HCT116 (cell line): ENCODE measurements at regions not wholly inside any gene's neighbourhood (a gene's known extent, or its start where the extent isn't known, plus 50 kb on each side); places are given as distances from the start of the nearest gene placed in this dataset.

Source experiments
- ATAC-seq: fragments of 200-7000 bp; cut with Tn5 transposase; 2 replicates; pipeline ENCODE4 v1.9.1; 2020; ENCODE audit warnings: mild to moderate bottlenecking, moderate library complexity
- BruUV-seq: library from RNA; stranded (reverse); fragments of 400-500 nt; replicated peaks from 2 replicates; lab custom pipeline; 2021; lab: Mats Ljungman, UMichigan
- CTCF ChIA-PET: fragments of 300-600 bp; sonication (Branson Sonifier 250); formaldehyde crosslinking; loops from one replicate; lab custom pipeline; 2021; ENCODE audit warnings: antibody characterized with exemption; lab: Charles Lee
- POLR2A ChIA-PET: fragments of 300-600, 350-600 bp; sonication (Branson Sonifier 250); formaldehyde crosslinking; loops from one replicate; lab custom pipeline; 2021; ENCODE audit warnings: antibody characterized with exemption; lab: Charles Lee
- RAD21 ChIA-PET, 2 experiments: fragments of 300-600 bp; sonication (Branson Sonifier 250); formaldehyde crosslinking; loops; one replicate each; lab custom pipeline; 2023; ENCODE audit warnings: low total read pairs in 2 of 2; ENCODE audit not compliant: uncharacterized antibody in 2 of 2, unreplicated experiment in 2 of 2, low non-redundant PET in 1 of 2; lab: Charles Lee
- DNase-seq: peaks from one replicate; pipeline ENCODE4 v3.0.0-alpha.2; 2010; ENCODE audit warnings: low read depth, low spot score
- H2AFZ ChIP-seq: fragments of 200-600 bp; shearing (Covaris generic), sonication (generic); 2 replicates; pipeline ENCODE4 v1.6.1; 2017; ENCODE audit warnings: low read depth, mixed run types, mixed read lengths, antibody characterized with exemption, low read length; ENCODE audit not compliant: poor library complexity, severe bottlenecking
- H3K27ac ChIP-seq: 2 replicates; pipeline ENCODE4 v1.5.1; 2012; ENCODE audit warnings: low read depth, low read length
- H3K27me3 ChIP-seq: fragments of 200-600 bp; sonication (generic); 2 replicates; pipeline ENCODE4 v1.6.1; 2016; ENCODE audit warnings: mixed run types, low read length, mixed read lengths; ENCODE audit not compliant: insufficient read depth
- H3K36me3 ChIP-seq, 2 experiments: fragments of 200-500 bp in 1 of 2; fragments of 200-600 bp in 1 of 2; sonication (Bioruptor generic) in 1 of 2; sonication (generic) in 1 of 2; 2 replicates each; pipeline versions ENCODE4 v1.5.1 to v1.6.1; 2014 to 2016; ENCODE audit warnings: low read length in 2 of 2, inconsistent platforms in 1 of 2, mixed read lengths in 1 of 2, mixed run types in 1 of 2; ENCODE audit not compliant: insufficient read depth in 2 of 2, control insufficient read depth in 1 of 2
- H3K4me1 ChIP-seq, 2 experiments: fragments of 200-600 bp in 1 of 2; sonication (generic) in 1 of 2; 2 replicates each; pipeline versions ENCODE4 v1.5.1 to v1.6.1; 2012 to 2017; ENCODE audit warnings: low read length in 2 of 2, inconsistent platforms in 1 of 2, mild to moderate bottlenecking in 1 of 2, mixed read lengths in 1 of 2, mixed run types in 1 of 2, moderate library complexity in 1 of 2; ENCODE audit not compliant: insufficient read depth in 2 of 2, control insufficient read depth in 1 of 2
- H3K4me2 ChIP-seq: fragments of 200-600 bp; sonication (generic); 2 replicates; pipeline ENCODE4 v1.6.1; 2017; ENCODE audit warnings: mixed run types, low read length, mixed read lengths
- H3K4me3 ChIP-seq, 2 experiments: fragments of 200-600 bp in 1 of 2; sonication (generic) in 1 of 2; replicated peaks in 1 of 2; 2 replicates each; pipeline ENCODE4 v1.5.1; 2011 to 2016; ENCODE audit warnings: low read length in 2 of 2, control low read depth in 1 of 2, low read depth in 1 of 2, mild to moderate bottlenecking in 1 of 2, mixed read lengths in 1 of 2, mixed run types in 1 of 2
- H3K79me2 ChIP-seq: fragments of 200-600 bp; sonication (generic); 2 replicates; pipeline ENCODE4 v1.6.1; 2017; ENCODE audit warnings: mild to moderate bottlenecking, mixed run types, low read length, moderate library complexity, mixed read lengths; ENCODE audit not compliant: insufficient read depth
- H3K9ac ChIP-seq: fragments of 200-600 bp; sonication (generic); 2 replicates; pipeline ENCODE4 v1.6.1; 2016; ENCODE audit warnings: low read length, mixed read lengths
- H3K9me2 ChIP-seq: fragments of 200-600 bp; sonication (generic), shearing (Covaris generic); 2 replicates; pipeline ENCODE4 v1.6.1; 2017; ENCODE audit warnings: mixed run types, mild to moderate bottlenecking, moderate library complexity; ENCODE audit not compliant: insufficient read depth
- H3K9me3 ChIP-seq, 2 experiments: fragments of 200-500 bp in 1 of 2; fragments of 200-600 bp in 1 of 2; sonication (Bioruptor generic) in 1 of 2; sonication (generic) in 1 of 2; 2 replicates each; pipeline ENCODE4 v1.6.1; 2014 to 2017; ENCODE audit warnings: low read length in 2 of 2, mixed read lengths in 2 of 2, inconsistent platforms in 1 of 2, low read depth in 1 of 2, mild to moderate bottlenecking in 1 of 2, mixed run types in 1 of 2, moderate library complexity in 1 of 2; ENCODE audit not compliant: control insufficient read depth in 1 of 2, insufficient read depth in 1 of 2
- H4K20me1 ChIP-seq: fragments of 200-600 bp; sonication (generic), shearing (Covaris generic); 2 replicates; pipeline ENCODE4 v1.6.1; 2017; ENCODE audit warnings: mixed run types, mild to moderate bottlenecking, moderate library complexity; ENCODE audit not compliant: insufficient read depth
- CBX3 ChIP-seq: IDR thresholded peaks from 2 replicates; pipeline ENCODE4 v1.6.1; 2012; ENCODE audit warnings: low read depth
- CEBPB ChIP-seq: IDR thresholded peaks from 2 replicates; pipeline ENCODE4 v1.6.1; 2012; ENCODE audit warnings: low read depth
- EZH2phosphoT487 ChIP-seq: fragments of 200-600 bp; IDR thresholded peaks from 2 replicates; pipeline ENCODE4 v1.6.1; 2018; ENCODE audit warnings: antibody characterized with exemption, borderline replicate concordance
- FOSL1 ChIP-seq: IDR thresholded peaks from 2 replicates; pipeline ENCODE4 v1.6.1; 2012; ENCODE audit warnings: low read depth
- JUND ChIP-seq: IDR thresholded peaks from 2 replicates; pipeline ENCODE4 v1.6.1; 2012
- POLR2A ChIP-seq: IDR thresholded peaks from 2 replicates; pipeline ENCODE4 v1.7.0; 2011; ENCODE audit warnings: borderline replicate concordance; ENCODE audit not compliant: insufficient read depth, insufficient read length; ENCODE audit errors: extremely low read depth
- POLR2AphosphoS5 ChIP-seq: IDR thresholded peaks from 2 replicates; pipeline ENCODE4 v1.6.1; 2011; ENCODE audit warnings: mild to moderate bottlenecking, low read depth, low read length, moderate library complexity
- SIN3A ChIP-seq: IDR thresholded peaks from 2 replicates; pipeline ENCODE4 v1.6.1; 2012; ENCODE audit warnings: low read depth
- TCF7L2 ChIP-seq: IDR thresholded peaks from 2 replicates; pipeline ENCODE4 v1.7.0; 2011; ENCODE audit warnings: borderline replicate concordance, inconsistent platforms; ENCODE audit not compliant: insufficient read depth, insufficient read length; ENCODE audit errors: extremely low read depth
- YY1 ChIP-seq: IDR thresholded peaks from 2 replicates; pipeline ENCODE4 v1.6.1; 2011; ENCODE audit warnings: low read length, low read depth, moderate library complexity, mild to moderate bottlenecking; ENCODE audit not compliant: insufficient replicate concordance; ENCODE audit errors: extremely low read depth
- ZBTB33 ChIP-seq: IDR thresholded peaks from 2 replicates; pipeline ENCODE4 v1.6.1; 2011; ENCODE audit warnings: mild to moderate bottlenecking, low read length, moderate library complexity; ENCODE audit not compliant: insufficient replicate concordance; ENCODE audit errors: extremely low read depth
- ZFX ChIP-seq: fragments of 450-650 bp; IDR thresholded peaks from 2 replicates; pipeline ENCODE4 v1.6.1; 2017
- intact Hi-C: fragments of 100-400 bp; cut with micrococcal nuclease; formaldehyde crosslinking; loops from 2 replicates; pipeline ENCODE4 v1.10.0; 2022
- TF ChIP-seq, protein P1 (sequence below): IDR thresholded peaks from 2 replicates; pipeline ENCODE4 v1.6.1; 2012
- TF ChIP-seq, protein P2 (sequence below): IDR thresholded peaks from 2 replicates; pipeline ENCODE4 v1.6.1; 2012

GRCh38 chr14:94876306-94876705 is 106.4 kb upstream of the GSC start:
- POLR2A ChIA-PET: no interaction called here
- Histone ChIP-seq H4K20me1 (no peaks in the 10 kb centered on the region), H3K27me3 (peaks cover 19% of the 10 kb centered on the region), H3K36me3 (no peaks in the 10 kb centered on the region), H3K9ac (no peak overlapping the region)
- DNase-seq: no peak
- TF ChIP-seq SIN3A (no peak), JUND (no peak), POLR2AphosphoS5 (no peak), FOSL1 (no peak), CEBPB (no peak), ZFX (no peak), CBX3 (no peak), ZBTB33 (no peak), TCF7L2 (no peak), EZH2phosphoT487 (no peak), YY1 (no peak), POLR2A (no peak)
- TF ChIP-seq, protein P1, sequence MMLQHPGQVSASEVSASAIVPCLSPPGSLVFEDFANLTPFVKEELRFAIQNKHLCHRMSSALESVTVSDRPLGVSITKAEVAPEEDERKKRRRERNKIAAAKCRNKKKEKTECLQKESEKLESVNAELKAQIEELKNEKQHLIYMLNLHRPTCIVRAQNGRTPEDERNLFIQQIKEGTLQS: no peak
- TF ChIP-seq, protein P2, sequence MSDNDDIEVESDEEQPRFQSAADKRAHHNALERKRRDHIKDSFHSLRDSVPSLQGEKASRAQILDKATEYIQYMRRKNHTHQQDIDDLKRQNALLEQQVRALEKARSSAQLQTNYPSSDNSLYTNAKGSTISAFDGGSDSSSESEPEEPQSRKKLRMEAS: no peak
- TF ChIP-seq, all 23 proteins: peak for 0
- no peak overlapping the region for H3K4me3 ChIP-seq
- H3K9me2 ChIP-seq: no peaks in the 10 kb centered on the region
- no peaks in the 10 kb centered on the region for H3K4me1 ChIP-seq
- RAD21 ChIA-PET: no interaction called here
- no peak overlapping the region for H3K4me2 ChIP-seq
- no peak overlapping the region for H2AFZ ChIP-seq
- no TSS peak for BruUV-seq
- CTCF ChIA-PET: no interaction called here
- no peak overlapping the region for H3K27ac ChIP-seq
- no peak for ATAC-seq
- no peaks in the 10 kb centered on the region for H3K9me3 ChIP-seq
- H3K79me2 ChIP-seq: no peaks in the 10 kb centered on the region
- intact Hi-C loops: no loop called here
